Adrenal gland (tissue), 9 donors: ENCODE measurements at regions not wholly inside any gene's neighbourhood (a gene's known extent, or its start where the extent isn't known, plus 50 kb on each side); places are given as distances from the start of the nearest gene placed in this dataset.
A peak's percentile ranks its signal among the peaks of the same experiment; 100 is the strongest.

Experiments
- DNase-seq, 7 donors: peaks; one replicate each; pipeline ENCODE4 v3.0.0-alpha.2; 2019 to 2020
- H3K27ac ChIP-seq, 5 donors: fragments of 200-600 bp; sonication (generic) in 4 of 5; 1 replicate in 3 of 5; 2 replicates in 2 of 5; pipeline versions ENCODE4 v1.5.1 to v1.8.0; 2016 to 2020; ENCODE audit warnings: mild to moderate bottlenecking in 1 of 5
- H3K27me3 ChIP-seq: fragments of 200-600 bp; 2 replicates; pipeline ENCODE4 v1.8.0; 2021
- H3K36me3 ChIP-seq, 2 donors: fragments of 200-600 bp; replicated peaks in 1 of 2; 1 replicate in 1 of 2; 2 replicates in 1 of 2; pipeline versions ENCODE4 v1.5.1 to v1.8.0; 2018 to 2022
- H3K4me1 ChIP-seq, 2 donors: fragments of 200-600 bp; replicated peaks in 1 of 2; 1 replicate in 1 of 2; 2 replicates in 1 of 2; pipeline versions ENCODE4 v1.5.1 to v1.8.0; 2018 to 2021
- H3K4me3 ChIP-seq, 4 donors: fragments of 200-600 bp; sonication (generic) in 3 of 4; one replicate each; pipeline ENCODE4 v1.5.1; 2016 to 2018
- H3K9me3 ChIP-seq, 3 donors: fragments of 200-600 bp; sonication (generic) in 1 of 3; replicated peaks in 1 of 3; 1 replicate in 2 of 3; 2 replicates in 1 of 3; pipeline versions ENCODE4 v1.5.1 to v1.8.0; 2016 to 2021
- CTCF ChIP-seq, 6 experiments: fragments of 450-650 bp in 4 of 6; fragments of 200-600 bp in 2 of 6; sonication (generic) in 1 of 6; IDR thresholded peaks; 1 replicate in 5 of 6; 2 replicates in 1 of 6; pipeline versions ENCODE4 v1.5.1 to v1.8.0; 2016 to 2021; ENCODE audit warnings: antibody characterized with exemption in 6 of 6, mild to moderate bottlenecking in 2 of 6, moderate library complexity in 1 of 6
- POLR2A ChIP-seq, 2 donors: fragments of 450-650 bp; IDR thresholded peaks; one replicate each; pipeline ENCODE4 v1.6.1; 2017; ENCODE audit warnings: antibody characterized with exemption in 2 of 2, mild to moderate bottlenecking in 2 of 2, moderate library complexity in 1 of 2
- WGBS, 4 donors: extraction: QIAGEN DNeasy Blood & Tissue Kit in 2 of 4; methylation state at CpG; one replicate each; pipeline versions ENCODE4 v1.1.5 to v1.1.7; 2013 to 2017; 5-methylcytosine and 5-hydroxymethylcytosine counted together
- intact Hi-C, 2 donors: fragments of 100-400 bp; cut with DNase I; formaldehyde crosslinking; loops; one replicate each; pipeline versions ENCODE4 v1.14.1 to v1.15.0; 2022 to 2023
- donor health status: healthy with polysubstance abuse.
- donor health status: Bipolar disorder and iron deficiency.
- donor health status: DM: yes; HTN: yes; CAD: no.
- donor health status: DM: no; HTN: no; CAD: no.
- donor health status: DM: no; HTN: no; CAD: no.

GRCh38 chr11:29937526-29937925, 79.3 kb downstream of the KCNA4 start:
- Histone ChIP-seq H3K27ac (no peak overlapping the region), H3K4me1 (peaks cover 0 to 3% of the 10 kb centered on the region in 2 donors), H3K9me3 (no peaks in the 10 kb centered on the region), H3K27me3 (no peaks in the 10 kb centered on the region), H3K36me3 (no peaks in the 10 kb centered on the region), H3K4me3 (no peak overlapping the region)
- intact Hi-C loops: no loop called here
- no peak for TF ChIP-seq POLR2A (IDR thresholded peaks at IDR 0.05)
- TF ChIP-seq CTCF (IDR thresholded peaks at IDR 0.05): no peak
- WGBS, 4 donors: 77 to 80% (median 78%) methylated on average over 4 of the region's 4 CpGs
- peak in 2 of 7 donors; percentile 2 to 31 for DNase-seq

- intact Hi-C loops: no loop called here
- DNase-seq: no peak
- Histone ChIP-seq H3K9me3 (no peaks in the 10 kb centered on the region), H3K4me3 (no peak overlapping the region), H3K4me1 (peaks cover 0 to 3% of the 10 kb centered on the region in 2 donors), H3K36me3 (no peaks in the 10 kb centered on the region), H3K27me3 (no peaks in the 10 kb centered on the region), H3K27ac (no peak overlapping the region)
- TF ChIP-seq POLR2A (IDR thresholded peaks at IDR 0.05): no peak
- no peak for TF ChIP-seq CTCF (IDR thresholded peaks at IDR 0.05)
- 56 to 96% (median 93%) methylated on average over 3 to 19 of the region's 19 CpGs for WGBS, 4 donors
Observed at GRCh38 chr11:29934115-29934638, 82.7 kb downstream of the KCNA4 start.

GRCh38 chr11:29916040-29916439, 100.8 kb downstream of the KCNA4 start:
- Histone ChIP-seq H3K27me3 (no peaks in the 10 kb centered on the region), H3K9me3 (no peaks in the 10 kb centered on the region), H3K27ac (no peak overlapping the region), H3K36me3 (no peaks in the 10 kb centered on the region), H3K4me1 (no peaks in the 10 kb centered on the region), H3K4me3 (no peak overlapping the region)
- DNase-seq: no peak
- TF ChIP-seq CTCF (IDR thresholded peaks at IDR 0.05) (no peak), POLR2A (IDR thresholded peaks at IDR 0.05) (no peak)
- intact Hi-C loops: no loop called here
- WGBS, 4 donors: 90 to 94% (median 91%) methylated on average over 8 of the region's 8 CpGs

- H3K4me3 ChIP-seq: no peak overlapping the region
- no peak overlapping the region for H3K27ac ChIP-seq
- H3K9me3 ChIP-seq: no peaks in the 10 kb centered on the region
- WGBS, 4 donors: 52 to 73% (median 67%) methylated on average over 2 of the region's 2 CpGs
- DNase-seq: peak in 4 of 7 donors; percentile 10 to 35 (median 25)
- no peaks in the 10 kb centered on the region for H3K36me3 ChIP-seq
- H3K4me1 ChIP-seq: no peaks in the 10 kb centered on the region
- TF ChIP-seq POLR2A (IDR thresholded peaks at IDR 0.05) (no peak), CTCF (IDR thresholded peaks at IDR 0.05) (no peak)
- no peaks in the 10 kb centered on the region for H3K27me3 ChIP-seq
- intact Hi-C loops: no loop called here
Observed at GRCh38 chr11:29914203-29914930, 102.5 kb downstream of the KCNA4 start.
